Occipital lobe (tissue), 1 donor: ENCODE measurements at regions not wholly inside any gene's neighbourhood (a gene's known extent, or its start where the extent isn't known, plus 50 kb on each side); places are given as distances from the start of the nearest gene placed in this dataset.
"Not testable (repeated sequence)": the region's sequence is repeated elsewhere in the genome, so short reads cannot be mapped to it uniquely, and the experiment has no call there.

Source experiments
- DNase-seq: peaks from one replicate; lab custom pipeline; 2025; lab: John Stamatoyannopoulos, UW

DNA sequence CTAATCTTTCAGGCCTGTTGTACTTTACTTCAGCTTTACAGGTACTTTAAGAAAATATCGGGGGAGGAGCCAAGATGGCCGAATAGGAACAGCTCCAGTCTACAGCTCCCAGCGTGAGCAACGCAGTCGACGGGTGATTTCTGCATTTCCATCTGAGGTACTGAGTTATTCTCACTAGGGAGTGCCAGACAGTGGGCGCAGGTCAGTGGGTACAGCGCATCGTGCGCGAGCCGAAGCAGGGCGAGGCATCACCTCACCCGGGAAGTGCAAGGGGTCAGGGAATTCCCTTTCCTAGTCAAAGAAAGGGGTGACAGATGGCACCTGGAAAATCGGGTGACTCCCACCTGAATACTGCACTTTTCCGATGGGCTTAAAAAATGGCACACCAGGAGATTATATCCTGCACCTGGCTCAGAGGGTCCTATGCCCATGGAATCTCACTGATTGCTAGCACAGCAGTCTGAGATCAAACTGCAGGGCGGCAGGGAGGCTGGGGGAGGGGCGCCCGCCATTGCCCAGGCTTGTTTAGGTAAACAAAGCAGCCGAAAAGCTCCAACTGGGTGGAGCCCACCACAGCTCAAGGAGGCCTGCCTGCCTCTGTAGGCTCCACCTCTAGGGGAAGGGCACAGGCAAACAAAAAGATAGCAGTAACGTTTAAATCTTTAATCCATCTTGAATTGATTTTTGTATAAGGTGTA, 1185.4 kb upstream of the LRRN3 start:
- not testable (repeated sequence) for DNase-seq

DNA sequence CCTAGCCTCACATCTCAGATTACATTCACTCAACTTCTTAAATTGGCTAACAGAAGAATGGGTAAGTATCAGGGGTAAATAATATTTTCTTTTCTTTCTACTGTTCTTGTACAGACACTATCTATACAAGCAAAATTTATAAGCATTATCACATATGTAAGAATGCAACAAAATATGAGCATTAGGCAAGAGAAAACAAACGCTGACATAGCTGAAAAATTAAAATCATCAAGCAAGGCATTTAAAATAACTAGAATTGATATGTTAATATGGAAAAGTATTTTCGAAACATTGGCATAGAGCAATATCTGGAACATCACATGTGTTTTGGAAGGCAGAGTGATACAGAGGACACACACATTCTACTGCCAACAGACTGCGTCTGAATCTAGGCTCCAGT, 1175.3 kb upstream of the LRRN3 start:
- DNase-seq, result no peak

DNA sequence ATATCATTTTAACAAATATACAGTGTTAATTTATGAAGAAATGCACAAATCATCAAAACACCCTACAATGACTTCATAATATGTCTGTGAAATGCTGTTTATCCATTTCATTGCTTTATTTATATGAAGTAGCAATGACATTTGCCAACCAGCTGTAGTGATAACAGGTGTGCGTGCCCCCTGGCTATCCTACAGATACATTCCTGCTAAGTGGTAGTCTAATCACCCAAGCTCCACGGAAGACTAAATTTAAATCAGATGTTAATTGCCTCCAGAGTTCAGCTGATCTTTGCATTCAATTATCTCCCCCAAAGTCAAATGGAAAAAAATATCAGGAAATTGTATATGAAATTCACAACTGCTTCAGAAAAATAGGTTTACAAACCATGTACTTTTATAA, 1164.2 kb upstream of the LRRN3 start:
- DNase-seq, result no peak

DNA sequence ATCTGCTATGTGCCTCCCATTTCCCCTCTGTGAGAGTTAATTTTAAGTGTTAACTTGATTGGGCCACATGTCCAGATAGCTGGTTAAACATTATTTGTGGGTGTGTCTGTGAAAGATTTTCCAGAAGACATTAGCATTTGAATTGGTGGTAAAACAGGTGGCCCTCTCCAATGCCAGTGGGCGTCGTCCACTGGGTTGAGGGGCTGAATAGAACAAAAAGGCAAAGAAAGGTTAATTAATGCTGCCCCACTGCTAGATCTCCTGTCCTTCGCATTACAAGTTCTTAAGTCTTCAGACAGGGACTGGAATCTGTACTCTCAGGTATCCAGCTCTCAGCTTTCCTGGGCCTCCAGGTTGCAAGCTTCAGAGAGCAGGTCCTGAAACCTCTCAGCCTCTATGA, 1160.9 kb upstream of the LRRN3 start:
- DNase-seq, result no peak

DNA sequence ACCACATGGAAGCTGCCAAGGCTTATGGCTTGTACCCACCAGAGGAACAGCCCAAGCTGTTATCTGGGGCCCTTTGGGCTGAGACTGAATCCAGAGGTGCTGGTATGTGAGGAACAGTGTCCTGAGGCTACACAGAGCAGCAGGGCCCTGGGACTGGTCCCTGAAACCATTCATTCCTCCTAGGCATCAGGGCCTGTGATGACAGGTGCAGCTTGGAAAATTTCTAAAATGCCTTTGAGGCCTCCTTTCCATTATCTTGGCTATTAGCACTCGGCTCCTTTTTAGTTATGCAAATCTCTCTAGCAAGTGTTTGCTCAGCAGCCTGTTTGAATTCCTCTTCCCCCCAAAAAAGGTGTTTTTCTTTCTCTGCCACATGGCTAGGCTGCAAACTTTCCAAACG, 1151.7 kb upstream of the LRRN3 start:
- no peak for DNase-seq

DNA sequence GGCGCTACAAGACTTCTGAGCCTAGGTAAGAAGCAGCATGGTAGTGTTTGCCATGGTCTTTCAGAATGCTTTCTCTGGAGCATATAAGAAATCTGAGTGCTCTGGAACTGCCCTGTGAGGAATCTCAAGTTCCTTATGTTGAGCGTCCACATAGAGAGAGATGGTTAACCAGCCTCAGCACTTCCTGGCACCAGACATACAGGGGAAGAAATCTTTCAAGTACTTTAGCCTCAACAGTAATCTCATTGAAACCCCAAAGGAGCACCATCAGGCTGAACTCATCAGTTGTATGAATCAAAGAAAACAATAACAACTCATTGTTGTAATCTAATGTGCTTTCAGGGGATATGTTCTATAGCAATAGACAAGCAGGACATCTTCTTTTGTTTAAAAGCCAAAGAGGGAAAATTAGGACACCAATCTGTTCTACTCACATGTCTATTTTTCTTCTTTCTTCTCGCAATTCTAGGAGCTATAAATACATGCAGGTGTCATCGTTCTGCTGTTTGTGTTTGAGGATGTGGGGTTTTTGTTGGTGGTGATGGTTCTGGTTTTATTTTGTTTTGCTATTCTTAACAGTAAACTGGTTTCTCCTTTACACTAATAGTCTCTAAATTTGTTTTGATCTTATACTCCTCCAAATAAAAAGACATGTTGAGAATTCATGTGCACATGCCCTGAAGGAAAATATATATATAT, 1145.0 kb upstream of the LRRN3 start:
- no peak for DNase-seq

DNA sequence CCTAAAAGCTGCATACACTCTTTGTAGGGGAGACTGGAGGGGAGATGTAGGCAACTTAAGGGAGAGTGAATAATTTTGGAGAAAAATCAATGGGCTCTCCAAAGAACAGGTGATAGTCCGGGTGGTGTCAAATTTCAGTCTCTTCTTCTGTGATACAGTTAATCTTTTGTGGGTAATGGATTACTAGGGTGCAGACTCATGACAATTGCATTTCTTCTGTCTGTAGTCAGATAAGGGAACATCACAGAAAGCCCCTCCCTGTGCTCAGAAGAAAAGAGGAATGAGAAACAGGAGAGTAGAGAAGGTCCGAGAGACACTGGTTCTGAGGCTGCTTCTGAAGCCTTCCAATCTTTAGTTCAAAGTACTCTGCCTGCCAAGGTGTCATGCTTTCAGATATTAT, 1140.7 kb upstream of the LRRN3 start:
- DNase-seq, result no peak

DNA sequence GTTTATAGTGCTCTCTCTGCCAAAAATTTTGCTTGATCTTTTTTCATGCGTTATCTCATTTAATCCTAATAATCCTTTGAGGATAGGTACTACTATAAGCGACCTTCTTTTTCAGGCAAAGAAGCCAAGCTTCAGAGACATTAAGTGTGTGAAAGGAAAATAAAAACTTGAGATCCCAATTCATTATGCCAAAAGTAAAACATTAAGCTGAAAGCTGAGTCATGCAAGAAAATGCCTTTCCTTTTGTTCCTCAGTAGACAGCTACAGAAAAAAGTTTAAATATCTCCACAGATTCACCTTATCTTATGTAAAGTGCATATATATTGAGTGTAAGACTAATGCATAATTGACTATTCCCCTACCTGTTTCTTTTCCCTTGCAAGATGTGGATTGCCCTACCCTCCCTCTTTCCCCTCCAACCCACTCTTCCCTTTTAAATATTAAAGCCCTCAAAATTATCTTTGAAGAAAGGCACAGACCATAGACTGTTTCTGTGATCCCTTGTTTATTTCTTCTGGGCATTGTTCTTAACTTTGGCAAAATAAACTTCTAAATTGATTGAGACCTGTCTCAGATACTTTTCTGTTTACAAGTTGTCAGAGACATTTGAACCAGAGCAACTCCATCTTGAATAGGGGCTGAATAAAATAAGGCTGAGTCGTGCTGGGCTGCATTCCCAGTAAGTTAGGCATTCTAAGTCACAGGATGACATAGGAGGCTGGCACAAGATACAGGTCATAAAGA, 1139.9 kb upstream of the LRRN3 start:
- no peak for DNase-seq

DNA sequence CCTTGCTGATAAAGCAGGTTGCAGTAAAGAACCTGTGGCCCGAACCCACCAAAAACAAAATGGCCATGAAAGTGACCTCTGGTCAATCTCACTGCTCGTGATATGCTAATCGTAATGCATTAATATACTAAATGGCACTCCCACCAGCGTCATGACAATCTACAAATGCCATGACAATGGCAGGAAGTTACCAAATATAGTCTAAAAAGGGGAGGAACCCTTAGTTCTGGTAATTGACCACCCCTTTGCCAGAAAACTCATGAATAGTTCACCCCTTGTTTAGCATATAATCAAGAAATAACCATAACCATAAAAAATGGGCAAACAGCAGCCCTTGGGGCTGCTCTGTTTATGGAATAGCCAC, 1139.4 kb upstream of the LRRN3 start:
- no peak for DNase-seq

DNA sequence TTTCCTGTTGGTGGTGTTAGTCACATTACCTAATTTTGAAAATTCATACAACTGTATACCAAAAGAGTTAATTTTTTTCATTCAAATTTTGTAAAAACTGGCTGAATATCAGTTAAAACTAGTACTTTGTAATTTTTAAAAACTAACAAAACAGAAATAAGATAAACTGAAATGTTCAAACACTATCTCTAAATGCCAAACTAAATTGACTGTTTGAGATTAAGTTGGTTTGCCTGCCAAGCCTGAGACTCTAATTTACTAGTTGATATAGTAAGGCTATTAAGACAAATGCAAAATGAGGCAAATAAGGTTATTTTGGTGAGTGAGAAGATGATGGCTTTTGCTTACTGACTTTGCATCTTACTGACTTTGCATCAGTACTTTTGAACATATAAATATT, 1134.9 kb upstream of the LRRN3 start:
- DNase-seq, result no peak

DNA sequence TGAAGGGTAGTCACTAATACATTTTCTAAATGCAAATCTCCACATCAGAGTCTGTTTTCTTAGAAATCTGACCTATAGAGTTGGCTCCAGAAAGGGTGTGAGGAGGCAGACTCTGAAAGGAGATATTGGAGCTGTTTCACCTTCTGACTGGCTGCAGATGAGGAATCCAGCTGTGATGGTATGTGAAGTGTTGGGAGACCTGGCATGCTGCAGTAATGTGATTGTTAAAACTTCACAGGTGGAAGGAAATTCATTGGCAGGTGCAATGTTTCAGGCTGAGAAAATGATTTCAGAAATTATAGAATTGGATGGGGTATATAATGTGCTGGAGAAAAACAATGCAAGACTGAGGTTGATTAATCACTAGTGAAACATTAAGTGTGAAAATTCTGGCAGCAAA, 1134.0 kb upstream of the LRRN3 start:
- no peak for DNase-seq

DNA sequence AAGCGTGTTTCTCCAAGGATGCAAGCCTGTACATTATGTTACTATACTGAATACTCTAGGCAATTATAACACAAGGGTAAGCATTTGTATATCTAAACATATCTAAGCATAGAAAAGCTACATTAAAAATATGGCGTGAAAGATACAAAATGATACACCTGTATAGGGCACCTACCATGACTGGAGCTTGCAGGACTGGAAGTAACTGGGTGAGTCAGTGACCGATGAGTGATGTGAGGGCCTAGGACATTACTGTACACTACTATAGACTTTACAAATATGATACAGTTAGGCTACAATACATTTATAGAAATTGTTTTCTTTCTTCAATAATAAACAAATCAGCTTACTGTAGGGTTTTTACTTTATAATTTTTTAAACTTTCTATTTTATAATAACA, 1127.2 kb upstream of the LRRN3 start:
- no peak for DNase-seq

DNA sequence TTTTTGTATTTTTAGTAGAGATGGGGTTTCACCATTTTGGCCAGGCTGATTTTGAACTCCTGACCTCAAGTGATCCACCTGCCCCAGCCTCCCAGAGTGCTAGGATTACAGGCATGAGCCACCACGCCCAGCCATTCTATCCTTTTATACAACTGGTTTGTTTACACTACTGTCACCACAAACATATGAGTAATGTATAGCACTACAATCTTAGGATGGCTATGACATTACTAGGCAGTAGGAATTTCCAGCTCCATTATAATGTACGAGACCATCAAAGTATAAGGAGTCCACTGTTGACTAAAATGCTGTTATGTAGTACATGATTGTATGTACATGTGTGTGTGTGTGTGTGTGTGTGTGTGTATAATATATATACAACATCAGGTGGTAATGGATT, 1126.1 kb upstream of the LRRN3 start:
- no peak for DNase-seq

DNA sequence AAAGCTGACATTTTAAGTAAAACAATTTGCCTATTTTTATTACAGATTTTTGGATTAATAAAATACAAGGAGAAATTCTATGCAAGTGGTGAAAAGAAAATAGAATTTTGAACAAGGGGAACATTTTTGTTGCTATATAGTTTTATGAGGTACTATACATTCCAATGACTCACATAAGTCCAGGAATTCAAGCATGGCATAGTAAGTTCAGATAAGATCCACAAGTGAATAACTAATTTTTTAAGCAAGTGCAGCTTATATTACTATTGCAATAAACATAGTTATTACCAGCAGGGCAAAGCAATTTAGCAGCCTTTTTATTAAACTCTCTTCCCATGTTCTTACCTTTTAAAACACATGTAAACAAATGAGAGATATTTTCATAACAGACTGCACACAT, 1123.5 kb upstream of the LRRN3 start:
- no peak for DNase-seq

DNA sequence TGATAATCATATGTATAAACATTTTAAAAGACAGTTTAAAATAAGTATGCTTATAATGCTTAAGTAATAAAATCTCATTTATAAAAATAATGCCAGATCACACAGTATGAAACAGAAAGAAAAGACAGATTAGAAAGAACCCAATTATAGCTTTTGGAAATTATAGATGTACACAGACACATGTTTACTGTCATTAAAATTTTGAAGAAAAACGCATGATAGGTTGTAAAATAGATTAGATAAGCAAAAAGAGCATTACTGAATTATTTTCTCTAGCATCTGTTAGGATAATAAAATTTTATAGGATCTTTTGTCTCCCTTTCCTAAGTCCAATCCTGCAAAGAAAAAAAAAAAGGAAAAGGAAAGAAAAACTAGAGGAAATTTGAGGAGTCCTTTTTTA, 1107.3 kb upstream of the LRRN3 start:
- no peak for DNase-seq

DNA sequence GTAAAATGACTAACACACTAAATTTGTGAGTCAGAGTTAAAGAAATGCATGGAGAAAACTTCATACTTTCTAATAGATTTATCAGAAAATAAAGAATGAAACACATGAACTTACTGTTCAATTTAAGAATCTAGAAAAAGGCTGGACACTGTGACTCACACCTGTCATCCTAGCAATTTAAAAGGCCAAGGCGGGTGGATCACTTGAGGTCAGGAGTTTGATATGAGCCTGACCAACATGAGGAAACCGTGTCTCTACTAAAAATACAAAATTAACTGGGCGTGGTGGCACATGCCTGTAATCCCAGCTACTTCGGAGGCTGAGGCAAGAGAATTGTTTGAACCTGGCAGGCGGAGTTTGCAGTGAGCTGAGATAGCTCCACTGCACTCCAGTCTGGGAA, 1106.2 kb upstream of the LRRN3 start:
- DNase-seq, result no peak

DNA sequence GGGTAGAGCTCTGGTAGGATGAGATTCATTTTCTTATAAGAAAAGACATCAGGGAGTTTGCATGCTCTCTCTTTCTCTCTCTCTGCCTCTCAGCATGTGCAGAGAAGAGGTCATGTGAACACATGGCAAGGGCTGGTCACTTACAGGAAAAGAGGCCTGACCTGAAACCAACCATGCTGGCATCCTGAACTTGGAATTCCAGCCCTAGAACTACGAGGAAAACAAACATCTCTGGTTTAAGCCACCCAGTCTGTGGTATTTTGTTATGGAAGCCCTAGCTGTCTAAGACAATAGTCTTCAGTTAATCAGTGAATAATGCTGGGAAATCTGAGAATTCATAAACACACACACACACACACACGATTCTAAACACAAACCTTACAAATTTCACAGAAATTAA, 1104.2 kb upstream of the LRRN3 start:
- DNase-seq, result no peak

DNA sequence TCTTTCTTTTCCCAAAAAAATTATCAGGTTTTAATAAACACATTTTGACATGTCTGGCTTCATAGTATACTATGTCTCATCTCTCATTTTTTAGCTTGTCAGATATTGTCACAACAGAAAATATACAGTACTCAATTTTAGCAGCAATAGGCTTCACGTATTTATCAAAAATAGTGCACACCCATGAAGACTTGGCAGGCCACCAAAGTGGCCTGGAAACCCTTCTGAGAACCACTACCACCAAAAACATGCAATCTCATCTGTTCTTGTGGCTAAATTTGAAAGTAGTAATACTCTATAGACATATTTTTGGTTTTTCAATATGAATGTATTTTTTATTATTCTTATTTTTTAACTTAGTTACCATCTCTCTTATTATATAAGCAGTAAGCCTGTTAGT, 1094.5 kb upstream of the LRRN3 start:
- no peak for DNase-seq

DNA sequence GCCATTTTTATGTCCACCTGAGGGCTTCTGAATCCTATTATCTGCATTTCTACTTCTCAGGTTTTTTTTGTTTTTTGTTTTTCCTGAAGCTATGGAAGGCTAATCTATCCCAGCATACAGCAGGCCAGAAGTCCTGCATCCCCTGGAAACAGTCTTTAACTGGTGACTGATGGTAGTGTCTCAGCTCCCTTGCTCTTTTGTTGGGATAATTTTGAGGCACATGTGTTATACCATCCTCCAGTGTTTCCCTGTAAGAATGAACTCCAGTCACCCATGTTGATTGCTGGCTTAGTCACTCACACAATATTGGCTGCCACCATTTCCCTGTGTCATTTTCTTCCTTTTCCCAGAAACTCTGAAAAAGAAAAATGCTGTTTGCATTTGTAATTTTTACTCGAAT, 1094.0 kb upstream of the LRRN3 start:
- DNase-seq, result no peak

DNA sequence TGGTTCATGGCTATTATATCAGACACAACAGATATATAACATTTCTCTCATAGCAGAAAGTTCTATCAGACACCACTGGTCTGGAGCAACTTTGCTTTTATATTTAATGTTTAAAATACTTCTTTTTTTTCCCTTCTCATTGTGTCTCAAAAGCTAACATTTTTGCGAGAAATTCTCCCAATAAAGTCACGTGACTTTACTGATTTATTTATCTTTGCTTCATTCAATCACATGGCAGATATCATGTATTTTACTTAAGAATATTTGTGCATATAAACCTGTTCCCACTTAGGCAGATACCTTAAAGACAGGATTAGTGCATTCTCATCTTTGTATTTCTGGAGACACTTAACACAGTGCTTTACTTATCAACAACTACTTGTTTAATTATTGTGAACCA, 1093.1 kb upstream of the LRRN3 start:
- no peak for DNase-seq

DNA sequence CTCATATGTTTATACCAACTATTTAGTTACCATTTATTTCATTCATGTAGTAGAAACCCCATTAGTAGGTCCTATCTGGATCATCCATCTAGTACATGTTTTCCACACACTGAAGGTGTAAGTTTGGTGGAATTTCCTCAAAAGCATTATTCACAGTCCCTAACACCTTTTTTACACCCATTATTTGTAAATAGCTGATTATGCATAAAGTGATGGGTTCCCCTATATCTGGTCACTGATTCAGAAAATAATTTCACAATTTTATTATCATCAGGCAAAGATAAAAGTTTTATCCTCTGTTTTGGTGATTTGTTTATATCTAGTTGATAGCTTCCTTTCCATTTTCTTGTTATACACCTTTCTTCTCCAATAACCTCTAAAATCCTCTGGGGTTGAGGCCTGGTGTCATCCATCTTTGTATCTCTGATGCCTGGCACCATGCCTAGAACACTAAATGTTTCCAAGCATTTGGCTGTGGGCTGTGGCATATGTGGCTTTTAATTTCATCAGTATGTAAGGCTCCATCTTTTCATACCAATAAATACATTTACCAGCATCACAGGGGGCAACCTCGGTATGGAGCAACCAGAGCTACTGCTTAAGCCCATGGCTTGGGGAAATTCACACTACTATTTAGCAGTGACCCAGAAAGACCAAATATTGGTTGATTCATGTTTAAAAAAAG, 1089.5 kb upstream of the LRRN3 start:
- no peak for DNase-seq

DNA sequence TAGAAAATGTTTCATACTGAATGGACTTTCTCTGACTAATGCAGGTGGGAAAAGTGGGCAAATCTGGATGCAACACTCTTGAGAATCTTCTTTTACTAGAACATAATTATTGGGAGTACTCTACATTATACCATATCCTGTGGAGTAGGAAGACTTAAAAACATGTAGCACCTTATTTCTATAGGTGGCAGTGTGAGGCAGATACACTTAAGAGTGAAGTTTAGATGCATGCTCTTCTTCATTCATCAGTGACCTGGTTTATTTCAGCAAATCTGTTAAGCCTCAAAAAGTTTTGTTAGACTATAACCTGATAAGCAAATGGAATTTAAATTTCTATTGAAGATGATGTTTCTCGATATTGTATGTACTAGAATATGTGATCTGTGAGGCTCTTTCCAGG, 1087.1 kb upstream of the LRRN3 start:
- no peak for DNase-seq
